Trophoblast cell (in vitro differentiated cells and primary cell): ENCODE measurements at regions not wholly inside any gene's neighbourhood (a gene's known extent, or its start where the extent isn't known, plus 50 kb on each side); places are given as distances from the start of the nearest gene placed in this dataset.
"Not testable (repeated sequence)": the region's sequence is repeated elsewhere in the genome, so short reads cannot be mapped to it uniquely, and the experiment has no call there.

ENCODE experiments used
- DNase-seq, 2 donors: peaks; one replicate each; pipeline ENCODE4 v3.0.0-alpha.2; 2016
- H2AFZ ChIP-seq: 2 replicates; pipeline ENCODE4 v1.6.1; 2013; ENCODE audit warnings: low read length, moderate library complexity, mild to moderate bottlenecking; ENCODE audit not compliant: insufficient read depth, poor library complexity
- H2AK5ac ChIP-seq: 2 replicates; pipeline ENCODE4 v1.6.1; 2013; ENCODE audit warnings: mild to moderate bottlenecking, low read length
- H2BK120ac ChIP-seq: 2 replicates; pipeline ENCODE4 v1.6.1; 2013; ENCODE audit warnings: low read length, mild to moderate bottlenecking, moderate library complexity; ENCODE audit not compliant: insufficient read depth, poor library complexity
- H2BK12ac ChIP-seq: 2 replicates; pipeline ENCODE4 v1.6.1; 2013; ENCODE audit warnings: mild to moderate bottlenecking, low read length, moderate library complexity
- H2BK5ac ChIP-seq: 2 replicates; pipeline ENCODE4 v1.6.1; 2013; ENCODE audit warnings: low read length, low read depth, moderate library complexity, mild to moderate bottlenecking; ENCODE audit not compliant: poor library complexity
- H3K14ac ChIP-seq: 2 replicates; pipeline ENCODE4 v1.6.1; 2013; ENCODE audit warnings: mild to moderate bottlenecking, low read length
- H3K18ac ChIP-seq: 2 replicates; pipeline ENCODE4 v1.6.1; 2013; ENCODE audit warnings: mild to moderate bottlenecking, low read length
- H3K23ac ChIP-seq: 2 replicates; pipeline ENCODE4 v1.6.1; 2013; ENCODE audit warnings: low read length
- H3K27ac ChIP-seq: 2 replicates; pipeline ENCODE4 v1.5.1; 2013; ENCODE audit warnings: low read depth, mild to moderate bottlenecking, inconsistent platforms, low read length, moderate library complexity
- H3K27me3 ChIP-seq: 2 replicates; pipeline ENCODE4 v1.6.1; 2013; ENCODE audit warnings: inconsistent platforms, mild to moderate bottlenecking, low read length, moderate library complexity; ENCODE audit not compliant: insufficient read depth
- H3K36me3 ChIP-seq, 2 experiments: 1 replicate in 1 of 2; 2 replicates in 1 of 2; pipeline ENCODE4 v1.6.1; 2013; ENCODE audit warnings: low read length in 2 of 2, mild to moderate bottlenecking in 2 of 2, moderate library complexity in 1 of 2; ENCODE audit not compliant: insufficient read depth in 2 of 2, control insufficient read depth in 1 of 2
- H3K4ac ChIP-seq: 2 replicates; pipeline ENCODE4 v1.6.1; 2013; ENCODE audit warnings: low read depth, mild to moderate bottlenecking, low read length, moderate library complexity
- H3K4me1 ChIP-seq, 2 experiments: 1 replicate in 1 of 2; 2 replicates in 1 of 2; pipeline ENCODE4 v1.6.1; 2013; ENCODE audit warnings: low read length in 2 of 2, mild to moderate bottlenecking in 2 of 2, moderate library complexity in 1 of 2; ENCODE audit not compliant: insufficient read depth in 2 of 2, control insufficient read depth in 1 of 2
- H3K4me2 ChIP-seq: 2 replicates; pipeline ENCODE4 v1.6.1; 2013; ENCODE audit warnings: inconsistent platforms, mild to moderate bottlenecking, low read length, moderate library complexity
- H3K4me3 ChIP-seq: 2 replicates; pipeline ENCODE4 v1.5.1; 2013; ENCODE audit warnings: mild to moderate bottlenecking, low read depth, low read length, inconsistent platforms
- H3K79me1 ChIP-seq: one replicate; pipeline ENCODE4 v1.6.1; 2013; ENCODE audit warnings: low read length
- H3K79me2 ChIP-seq: 2 replicates; pipeline ENCODE4 v1.6.1; 2013; ENCODE audit warnings: low read length, mild to moderate bottlenecking; ENCODE audit not compliant: control insufficient read depth, insufficient read depth, poor library complexity
- H3K9ac ChIP-seq: 2 replicates; pipeline ENCODE4 v1.6.1; 2013; ENCODE audit warnings: mild to moderate bottlenecking, low read length
- H3K9me3 ChIP-seq: 2 replicates; pipeline ENCODE4 v1.6.1; 2013; ENCODE audit warnings: low read depth, mild to moderate bottlenecking, control low read depth, inconsistent platforms, low read length; ENCODE audit not compliant: insufficient read depth
- H4K12ac ChIP-seq: 2 replicates; pipeline ENCODE4 v1.6.1; 2013; ENCODE audit warnings: low read depth, mild to moderate bottlenecking, low read length, moderate library complexity
- H4K8ac ChIP-seq: 2 replicates; pipeline ENCODE4 v1.6.1; 2013; ENCODE audit warnings: low read depth, mild to moderate bottlenecking, low read length, moderate library complexity
- H4K91ac ChIP-seq: one replicate; pipeline ENCODE4 v1.6.1; 2013; ENCODE audit warnings: low read depth, mild to moderate bottlenecking, low read length, moderate library complexity
- WGBS: extraction: QIAGEN DNeasy Blood & Tissue Kit; methylation state at CpG from one replicate; pipeline ENCODE4 v1.1.7; 2013; ENCODE audit warnings: missing lambda C conversion rate; ENCODE audit not compliant: insufficient read length, insufficient coverage; ENCODE audit errors: extremely low coverage; 5-methylcytosine and 5-hydroxymethylcytosine counted together

- Histone ChIP-seq H2AK5ac (no peak overlapping the region), H2BK5ac (no peak overlapping the region), H3K79me2 (no peaks in the 10 kb centered on the region), H3K14ac (no peak overlapping the region), H4K8ac (no peak overlapping the region), H3K23ac (no peak overlapping the region), H3K4me1 (no peaks in the 10 kb centered on the region), H2AFZ (no peak overlapping the region), H3K27ac (no peak overlapping the region), H3K4me3 (no peak overlapping the region), H2BK12ac (no peak overlapping the region), H2BK120ac (no peak overlapping the region), H3K4me2 (no peak overlapping the region), H4K12ac (no peak overlapping the region), H3K36me3 (no peaks in the 10 kb centered on the region), H3K9ac (no peak overlapping the region), H3K27me3 (no peaks in the 10 kb centered on the region), H3K9me3 (no peaks in the 10 kb centered on the region), H3K18ac (no peak overlapping the region), H3K4ac (no peak overlapping the region), H4K91ac (no peak overlapping the region), H3K79me1 (no peaks in the 10 kb centered on the region)
- no CpG with 5 or more reads among the region's 4 CpGs for WGBS
- DNase-seq = no peak
Observed at GRCh38 chr2:208725280-208725679, 318.7 kb downstream of the PTH2R start.

DNA sequence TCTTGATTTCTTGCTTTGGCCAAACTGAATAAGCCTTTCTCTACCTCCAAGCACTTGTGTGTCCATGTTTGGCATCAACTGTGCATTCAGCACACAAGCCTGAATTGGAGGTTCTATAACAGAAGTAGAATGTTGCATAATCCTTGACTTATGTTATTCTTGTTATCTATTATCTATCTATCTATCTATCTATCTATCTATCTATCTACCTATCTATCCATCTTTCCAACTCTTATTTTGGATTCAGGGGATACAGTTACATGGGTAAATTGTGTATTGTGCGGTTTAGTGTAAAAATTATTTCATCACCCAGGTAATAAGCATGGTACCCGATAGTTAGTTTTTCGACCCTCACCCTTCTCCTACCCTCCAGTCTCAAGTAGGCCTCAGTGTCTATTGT, 319.6 kb downstream of the PTH2R start:
- H3K9ac ChIP-seq = no peak overlapping the region
- no peak overlapping the region for H2BK120ac ChIP-seq
- H3K4me1 ChIP-seq = no peaks in the 10 kb centered on the region
- H3K79me1 ChIP-seq = no peaks in the 10 kb centered on the region
- no peak overlapping the region for H3K23ac ChIP-seq
- no peaks in the 10 kb centered on the region for H3K36me3 ChIP-seq
- DNase-seq = no peak
- no peak overlapping the region for H4K12ac ChIP-seq
- H3K4me3 ChIP-seq = no peak overlapping the region
- H3K4me2 ChIP-seq = no peak overlapping the region
- no peaks in the 10 kb centered on the region for H3K27me3 ChIP-seq
- H3K27ac ChIP-seq = no peak overlapping the region
- no peak overlapping the region for H2BK12ac ChIP-seq
- H4K8ac ChIP-seq = no peak overlapping the region
- H3K79me2 ChIP-seq = no peaks in the 10 kb centered on the region
- H4K91ac ChIP-seq = no peak overlapping the region
- H2AFZ ChIP-seq = no peak overlapping the region
- H3K14ac ChIP-seq = no peak overlapping the region
- H3K9me3 ChIP-seq = peaks cover under 1% of the 10 kb centered on the region
- H3K18ac ChIP-seq = no peak overlapping the region
- no peak overlapping the region for H2AK5ac ChIP-seq
- no peak overlapping the region for H2BK5ac ChIP-seq
- no CpG with 5 or more reads among the region's 3 CpGs for WGBS
- no peak overlapping the region for H3K4ac ChIP-seq

DNA sequence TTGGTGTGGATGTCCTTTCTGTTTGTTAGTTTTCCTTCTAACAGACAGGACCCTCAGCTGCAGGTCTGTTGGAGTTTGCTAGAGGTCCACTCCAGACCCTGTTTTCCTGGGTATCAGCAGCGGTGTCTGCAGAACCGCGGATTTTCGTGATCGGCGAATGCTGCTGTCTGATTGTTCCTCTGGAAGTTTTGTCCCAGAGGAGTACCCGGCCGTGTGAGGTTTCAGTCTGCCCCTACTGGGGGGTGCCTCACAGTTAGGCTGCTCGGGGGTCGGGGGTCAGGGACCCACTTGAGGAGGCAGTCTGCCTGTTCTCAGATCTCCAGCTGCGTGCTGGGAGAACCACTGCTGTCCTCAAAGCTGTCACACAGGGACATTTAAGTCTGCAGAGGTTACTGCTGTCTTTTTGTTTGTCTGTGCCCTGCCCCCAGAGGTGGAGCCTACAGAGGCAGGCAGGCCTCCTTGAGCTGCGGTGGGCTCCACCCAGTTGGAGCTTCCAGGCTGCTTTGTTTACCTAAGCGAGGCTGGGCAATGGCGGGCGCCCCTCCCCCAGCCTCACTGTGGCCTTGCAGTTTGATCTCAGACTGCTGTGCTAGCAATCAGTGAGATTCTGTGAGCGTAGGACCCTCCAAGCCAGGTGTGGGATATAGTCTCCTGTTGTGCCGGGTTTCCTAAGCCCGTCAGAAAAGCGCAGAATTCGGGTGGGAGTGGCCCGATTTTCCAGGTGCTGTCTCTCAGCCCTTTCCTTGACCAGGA, 345.2 kb downstream of the PTH2R start:
- H3K27ac ChIP-seq, H3K9ac ChIP-seq, H3K4me3 ChIP-seq, H2BK120ac ChIP-seq, H3K23ac ChIP-seq, H3K36me3 ChIP-seq, H3K14ac ChIP-seq, H4K8ac ChIP-seq, H2AFZ ChIP-seq, H3K9me3 ChIP-seq, H3K79me1 ChIP-seq, H2BK5ac ChIP-seq, H3K27me3 ChIP-seq, H2BK12ac ChIP-seq, H2AK5ac ChIP-seq, DNase-seq, H4K91ac ChIP-seq, H3K18ac ChIP-seq, H3K4me1 ChIP-seq, H3K79me2 ChIP-seq, H3K4me2 ChIP-seq, H3K4ac ChIP-seq, H4K12ac ChIP-seq: not testable (repeated sequence)
- WGBS = no CpG with 5 or more reads among the region's 21 CpGs

DNA sequence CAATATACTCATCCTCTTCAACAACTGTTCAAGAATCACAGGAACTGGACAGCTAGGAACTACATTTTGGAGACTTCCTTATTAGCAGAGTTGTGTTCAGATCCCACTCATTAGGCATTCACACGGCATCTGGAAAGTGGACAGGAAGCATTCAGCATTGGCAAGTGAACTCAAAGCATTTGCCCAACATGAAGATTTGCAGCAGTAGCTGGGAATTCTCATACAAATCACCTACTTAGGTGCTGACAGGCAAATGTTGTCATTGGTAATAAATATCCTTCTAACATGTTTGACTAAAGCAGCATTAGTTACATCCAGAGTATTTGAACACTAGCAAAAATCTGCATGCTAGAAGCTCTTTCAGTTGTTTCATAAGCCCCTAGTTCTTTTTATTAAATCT, 350.8 kb downstream of the PTH2R start:
- Histone ChIP-seq H4K12ac (no peak overlapping the region), H3K79me1 (no peaks in the 10 kb centered on the region), H3K4me2 (no peak overlapping the region), H3K36me3 (no peaks in the 10 kb centered on the region), H2BK120ac (no peak overlapping the region), H2BK12ac (no peak overlapping the region), H3K9ac (no peak overlapping the region), H3K4me1 (no peaks in the 10 kb centered on the region), H3K27me3 (no peaks in the 10 kb centered on the region), H2AK5ac (no peak overlapping the region), H3K23ac (no peak overlapping the region), H3K9me3 (no peaks in the 10 kb centered on the region), H3K27ac (no peak overlapping the region), H2AFZ (no peak overlapping the region), H4K91ac (no peak overlapping the region), H3K18ac (no peak overlapping the region), H3K4ac (no peak overlapping the region), H4K8ac (no peak overlapping the region), H3K14ac (no peak overlapping the region), H3K79me2 (no peaks in the 10 kb centered on the region), H3K4me3 (no peak overlapping the region), H2BK5ac (no peak overlapping the region)
- no CpG with 5 or more reads among the region's 1 CpG for WGBS
- no peak for DNase-seq
